GM18867 (cell line): ENCODE measurements at regions not wholly inside any gene's neighbourhood (a gene's known extent, or its start where the extent isn't known, plus 50 kb on each side); places are given as distances from the start of the nearest gene placed in this dataset.
"Not testable (repeated sequence)": the region's sequence is repeated elsewhere in the genome, so short reads cannot be mapped to it uniquely, and the experiment has no call there.

Source experiments
- ATAC-seq: cut with Tn5 transposase; IDR thresholded peaks from one replicate; pipeline ENCODE4 v1.9.1; 2021; ENCODE audit warnings: mild to moderate bottlenecking, moderate library complexity; ENCODE audit not compliant: unreplicated experiment

DNA sequence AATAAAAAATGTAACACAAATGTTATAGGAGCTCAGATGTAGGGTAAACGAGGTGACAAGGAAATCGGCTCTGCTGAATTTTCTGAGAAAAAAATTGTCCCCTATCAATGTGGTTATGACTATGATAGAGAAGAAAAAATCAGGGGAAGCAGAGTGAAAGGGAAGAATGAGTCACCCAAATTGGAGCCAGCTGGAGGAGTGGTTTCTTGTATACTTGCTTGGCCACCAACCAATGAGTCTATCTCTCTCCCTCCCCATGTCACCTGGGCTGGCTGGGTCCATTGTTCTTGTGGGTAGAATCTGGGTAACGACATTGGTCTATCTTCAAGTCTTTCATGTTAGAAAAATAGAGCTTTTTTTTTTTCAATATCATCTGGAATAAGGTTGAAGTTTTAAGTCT is 196.6 kb upstream of the FLRT2 start:
- no peak for ATAC-seq

DNA sequence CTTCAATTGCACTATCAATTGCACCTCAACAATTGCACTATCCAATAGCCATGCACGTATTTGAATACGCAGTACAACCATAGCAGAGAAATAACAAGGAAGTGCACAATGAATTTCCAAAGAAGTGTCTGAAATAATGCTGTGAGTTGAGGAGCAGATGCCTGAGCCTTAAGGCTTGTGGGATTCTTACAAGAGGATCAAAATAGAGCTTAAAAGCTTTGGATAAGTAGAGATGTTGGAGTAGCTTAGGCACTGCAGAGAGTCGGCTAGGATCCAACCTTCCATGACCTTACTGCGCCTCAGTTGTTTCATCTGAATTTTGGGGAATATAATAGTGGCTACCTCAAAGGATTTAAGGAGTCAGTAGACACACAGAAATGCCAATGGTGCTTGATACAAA is 196.1 kb upstream of the FLRT2 start:
- no peak for ATAC-seq

DNA sequence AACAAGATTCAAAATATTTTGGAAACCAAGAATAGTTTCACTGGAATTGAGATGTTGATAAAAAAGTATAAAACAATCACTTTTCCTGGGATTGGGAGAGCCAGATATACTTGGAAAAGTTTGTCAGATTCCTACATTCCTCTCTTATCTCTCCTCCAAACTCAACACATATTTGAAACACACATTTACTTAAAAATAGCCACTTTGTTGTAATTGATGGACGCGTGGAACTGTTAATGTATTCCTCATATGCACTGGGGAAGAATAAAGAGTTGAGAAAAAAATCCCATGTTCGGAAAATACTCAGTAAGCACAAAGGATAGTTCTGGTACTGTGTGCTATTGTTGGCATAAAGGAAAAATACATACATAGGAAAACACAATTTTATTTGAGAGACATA is 195.6 kb upstream of the FLRT2 start:
- no peak for ATAC-seq

DNA sequence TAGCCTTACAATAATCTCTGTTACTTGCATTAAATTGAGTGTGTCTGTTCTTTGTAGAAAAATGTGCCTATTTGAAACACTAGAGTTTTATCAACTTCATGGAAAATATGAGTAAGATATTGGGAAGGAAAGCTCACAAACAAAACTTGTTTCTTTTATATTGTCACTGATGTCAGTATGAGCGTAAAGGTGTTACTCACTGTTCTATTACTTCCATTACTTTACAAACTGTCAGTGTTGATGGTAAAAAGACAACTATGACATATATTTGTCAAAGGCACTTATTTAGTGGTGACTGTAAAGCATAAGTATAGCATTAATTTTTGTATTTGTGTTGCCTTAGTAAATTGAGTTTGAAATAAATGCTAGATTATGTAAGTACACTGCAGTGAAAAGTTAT is 193.7 kb upstream of the FLRT2 start:
- ATAC-seq: no peak

DNA sequence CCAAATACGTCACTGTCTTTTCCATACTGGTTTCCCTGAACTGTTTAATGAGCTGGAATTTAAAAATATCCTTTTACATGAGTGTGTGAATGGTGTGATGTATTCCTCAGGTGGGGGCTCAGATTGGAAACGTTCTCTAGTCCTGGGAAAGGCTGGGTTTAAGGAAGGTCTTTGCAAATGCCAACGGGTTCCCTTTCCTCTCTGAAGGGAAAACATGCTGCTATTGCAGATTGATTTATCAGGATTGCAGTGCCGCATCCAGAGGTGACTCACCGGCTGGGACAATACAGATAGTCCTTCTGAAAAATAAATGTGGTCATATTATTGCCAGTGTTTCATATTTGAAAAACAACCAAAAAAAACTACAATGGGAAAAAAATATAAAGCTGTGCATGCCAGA is 193.1 kb upstream of the FLRT2 start:
- no peak for ATAC-seq

DNA sequence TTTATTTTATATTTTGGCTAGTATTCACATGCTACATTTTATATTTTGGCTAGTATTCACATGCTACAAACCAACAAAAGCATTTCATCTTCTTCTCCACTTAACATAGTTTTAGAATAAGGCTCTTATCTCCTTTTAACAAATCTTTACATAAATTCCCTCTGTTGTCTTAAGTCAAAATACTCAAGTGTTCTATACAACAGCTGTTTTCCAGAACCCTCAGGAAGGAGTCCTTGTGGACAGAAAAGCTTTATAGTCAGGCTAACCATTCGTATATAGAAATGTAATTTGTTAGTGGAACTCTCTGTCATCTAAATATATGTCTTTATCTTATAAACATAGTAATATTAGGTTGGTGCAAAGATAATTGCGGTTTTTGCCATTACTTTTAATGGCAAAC is 191.0 kb upstream of the FLRT2 start:
- ATAC-seq: no peak

DNA sequence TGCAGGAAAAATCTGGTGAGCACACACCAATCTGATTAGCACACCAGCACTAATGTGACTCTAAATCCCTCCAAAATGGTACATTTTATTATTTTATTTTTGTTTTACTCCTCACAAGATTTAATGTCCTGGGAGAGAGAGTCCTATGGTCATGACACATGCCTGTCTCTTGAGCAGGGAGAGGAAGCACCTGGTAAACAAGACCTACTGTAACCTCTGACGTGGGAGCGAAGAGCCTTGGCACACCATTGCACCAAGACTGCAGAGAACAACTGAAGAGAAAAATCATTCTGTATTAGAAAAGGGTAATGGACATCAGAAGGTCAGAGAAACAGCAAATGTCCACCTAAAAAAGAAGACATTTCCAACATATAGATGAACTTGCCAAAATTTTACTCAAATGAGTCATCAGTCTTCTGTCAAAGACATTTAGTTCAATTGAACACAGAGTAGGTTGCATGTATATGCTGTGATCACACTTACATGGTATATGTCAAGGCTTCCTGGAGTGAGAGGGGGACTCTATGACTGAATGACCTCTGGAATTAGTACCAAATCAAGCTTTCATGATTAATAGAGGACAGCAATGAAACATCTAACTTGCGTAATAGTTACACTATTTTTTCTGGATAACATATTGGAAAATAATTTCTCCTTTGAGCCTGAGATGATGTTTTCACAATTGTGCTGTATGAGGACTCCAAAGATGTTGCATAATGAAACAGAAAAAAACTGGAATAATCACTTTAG is 186.9 kb upstream of the FLRT2 start:
- no peak for ATAC-seq

DNA sequence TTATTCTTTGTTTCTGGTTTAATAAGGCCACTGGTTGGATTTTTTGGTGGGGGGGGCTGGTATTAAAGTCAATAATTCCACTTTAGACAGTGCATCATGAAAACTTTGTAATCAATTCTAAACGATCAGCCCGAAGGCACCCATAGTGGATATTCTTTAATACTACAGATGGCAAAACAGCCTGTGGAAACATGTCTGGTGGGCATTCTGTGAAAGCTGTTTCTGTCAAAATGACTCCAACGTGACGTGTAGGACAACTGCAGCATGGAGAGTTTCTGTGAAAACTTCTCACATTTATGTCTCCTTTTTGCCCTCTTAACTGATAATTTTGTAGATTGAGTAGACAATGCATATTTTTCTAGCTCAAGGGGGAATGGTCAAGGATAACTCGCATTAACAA is 185.8 kb upstream of the FLRT2 start:
- ATAC-seq: no peak

DNA sequence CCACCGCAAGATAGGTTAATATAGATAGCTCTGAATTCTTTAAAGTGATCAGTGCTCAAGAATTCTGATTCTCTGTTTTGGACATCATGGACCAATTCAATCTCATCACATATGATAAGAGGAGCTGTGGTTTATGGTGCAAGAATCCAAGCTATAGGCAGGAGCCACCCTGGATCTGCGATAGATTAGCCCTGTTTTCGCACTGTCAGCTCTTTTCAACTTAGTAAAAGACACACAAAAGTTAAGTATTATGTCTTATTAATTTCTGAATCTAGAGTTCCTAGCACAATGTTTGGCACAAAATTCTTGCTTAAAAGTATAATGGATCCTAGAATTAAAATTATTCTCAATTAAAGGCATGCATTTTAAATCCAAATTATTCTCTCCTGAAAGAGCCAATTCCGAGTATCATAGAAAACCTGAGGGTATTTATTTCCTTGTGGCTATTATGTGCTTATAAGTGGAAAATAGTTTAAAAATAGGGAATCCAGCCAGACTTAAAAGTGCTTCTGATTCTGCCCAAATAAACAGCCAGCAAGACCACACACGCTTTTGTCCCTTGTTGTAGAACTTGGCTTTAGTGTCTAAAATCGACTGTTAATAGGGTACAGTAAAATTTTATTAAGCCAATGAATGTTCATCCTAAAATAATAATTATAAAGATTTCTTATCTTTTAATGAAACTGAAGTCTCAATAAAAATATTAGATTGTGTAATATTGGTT is 184.9 kb upstream of the FLRT2 start:
- no peak for ATAC-seq

DNA sequence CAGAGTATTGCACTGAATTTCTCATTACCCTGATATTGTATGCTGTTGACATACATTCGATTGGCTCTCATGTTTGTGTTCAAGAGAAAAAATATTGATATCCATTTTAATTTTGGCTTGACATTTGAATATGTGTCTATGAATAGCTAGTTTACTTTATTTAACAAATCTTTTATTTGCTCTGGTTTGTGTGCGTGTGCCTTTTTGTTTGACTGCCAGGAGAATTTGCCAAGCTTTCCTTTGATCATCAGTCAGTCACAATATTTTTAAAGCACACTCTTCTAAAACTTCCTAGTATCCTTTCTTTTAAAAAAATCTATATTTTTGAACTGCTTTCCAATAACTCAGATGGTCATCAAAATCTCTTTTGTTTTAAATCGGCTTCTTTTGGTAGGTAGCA is 179.3 kb upstream of the FLRT2 start:
- ATAC-seq: no peak

DNA sequence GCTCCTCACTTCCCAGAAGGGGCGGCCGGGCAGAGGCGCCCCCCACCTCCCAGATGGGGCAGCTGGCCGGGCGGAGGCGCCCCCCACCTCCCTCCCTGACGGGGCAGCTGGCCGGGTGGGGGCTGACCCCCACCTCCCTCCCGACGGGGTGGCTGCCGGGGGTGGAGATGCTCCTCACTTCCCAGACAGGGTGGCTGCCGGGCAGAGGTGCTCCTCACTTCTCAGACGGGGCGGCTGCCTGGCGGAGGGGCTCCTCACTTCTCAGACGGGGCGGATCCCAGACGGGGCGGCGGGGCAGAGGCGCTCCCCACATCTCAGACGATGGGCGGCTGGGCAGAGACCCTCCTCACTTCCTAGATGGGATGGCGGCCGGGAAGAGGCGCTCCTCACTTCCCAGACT is 177.4 kb upstream of the FLRT2 start:
- ATAC-seq: not testable (repeated sequence)

DNA sequence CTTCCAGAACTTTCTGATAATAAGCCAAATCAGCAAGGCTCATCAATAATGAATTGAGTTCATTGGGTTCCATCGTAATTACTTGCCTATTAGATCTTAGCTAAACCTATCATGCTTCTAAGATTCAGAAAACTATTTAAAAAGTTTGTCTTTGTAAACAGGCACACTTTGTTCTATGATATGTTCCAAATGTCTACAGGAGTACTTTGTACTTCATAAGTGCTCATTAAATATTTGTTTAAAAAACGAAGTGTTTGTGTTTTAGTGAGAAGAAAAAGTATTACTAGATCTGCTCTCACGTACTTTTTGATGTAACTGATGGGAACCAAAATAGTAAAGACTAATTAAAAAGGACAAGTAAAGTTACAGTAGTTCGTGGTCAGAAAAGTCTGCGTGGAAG is 172.8 kb upstream of the FLRT2 start:
- no peak for ATAC-seq

DNA sequence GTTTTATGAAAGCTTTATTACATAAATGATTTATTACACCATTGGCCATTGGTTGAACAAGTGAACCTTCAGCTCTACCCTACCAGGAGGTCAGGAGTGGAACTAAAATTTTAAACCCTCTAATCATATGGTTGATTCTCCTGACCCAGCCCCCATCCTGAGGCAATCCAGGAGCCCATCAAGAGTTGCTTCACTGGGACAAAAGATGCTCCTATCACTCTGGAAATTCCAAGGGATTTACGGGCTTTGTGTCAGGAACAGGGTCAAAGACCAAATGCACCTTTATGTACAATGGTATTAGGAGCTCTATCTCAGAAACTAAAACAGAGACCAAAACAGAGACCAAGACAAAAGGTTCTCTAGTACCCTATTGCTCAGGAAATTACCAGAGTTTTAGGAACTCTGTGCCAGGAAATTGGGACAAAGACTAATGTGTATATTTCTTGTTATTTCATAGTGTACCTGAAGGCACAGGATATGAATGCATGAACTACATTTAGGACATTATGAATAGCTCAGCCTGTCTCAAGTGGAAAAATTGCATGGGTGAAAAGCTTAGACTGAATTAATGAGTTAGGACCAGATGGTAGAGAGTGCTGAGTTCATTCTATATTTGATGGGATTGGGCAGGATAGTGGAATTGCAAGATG is 171.7 kb upstream of the FLRT2 start:
- no peak for ATAC-seq

DNA sequence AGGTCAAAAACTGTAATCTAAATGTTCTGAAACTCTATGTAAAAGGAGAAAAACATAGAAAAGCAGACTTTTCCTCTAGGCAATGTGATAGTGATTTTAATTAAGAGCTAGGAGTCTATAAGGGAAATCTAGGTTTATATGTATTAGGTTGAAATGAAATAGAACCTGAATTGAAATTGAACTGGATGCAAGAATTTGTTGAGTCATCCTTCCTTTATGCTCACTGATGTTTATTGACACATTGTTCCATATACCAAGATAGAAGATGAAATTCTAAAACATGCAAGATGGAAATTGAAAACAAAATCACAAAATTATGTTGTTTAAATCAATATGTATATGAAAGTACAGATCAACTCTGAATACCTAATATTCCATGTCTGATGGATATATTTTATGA is 170.4 kb upstream of the FLRT2 start:
- no peak for ATAC-seq

DNA sequence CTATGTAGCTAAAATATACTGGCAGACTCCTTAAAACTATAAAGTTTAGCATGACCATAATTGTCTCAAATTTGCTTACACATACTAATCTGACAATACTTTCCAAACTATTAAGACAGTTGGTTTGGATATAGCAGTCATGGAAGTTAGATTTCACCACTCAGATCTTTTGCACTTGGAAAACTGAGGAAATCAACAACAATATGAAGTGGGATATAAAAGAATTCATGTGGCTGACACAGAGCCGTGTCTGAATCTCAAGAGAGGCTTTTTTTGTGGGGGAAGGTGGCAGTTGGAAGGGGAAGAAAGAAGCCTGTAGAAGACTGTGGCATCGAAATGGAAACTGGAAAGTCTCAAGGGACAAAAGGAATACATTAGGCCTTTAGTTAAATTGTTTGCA is 166.6 kb upstream of the FLRT2 start:
- ATAC-seq: no peak

DNA sequence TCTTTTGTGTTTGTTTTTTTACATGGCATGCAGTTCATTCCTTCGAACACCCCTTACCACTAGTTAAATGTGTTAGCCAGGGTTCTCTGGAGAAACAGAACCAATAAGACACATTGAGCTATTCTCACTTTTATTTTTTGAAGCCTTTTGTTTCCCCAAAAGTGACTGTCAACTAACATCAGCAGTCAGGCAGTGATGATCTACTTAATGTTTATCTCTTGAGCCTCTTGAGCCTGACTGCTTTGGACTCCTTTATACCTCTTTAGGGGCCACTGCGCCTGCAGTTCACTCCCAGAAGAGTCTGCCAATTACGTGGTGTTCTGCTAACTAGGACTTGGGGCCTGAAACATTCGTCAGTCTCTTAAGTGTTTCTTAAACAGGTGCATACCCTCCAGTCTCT is 163.7 kb upstream of the FLRT2 start:
- ATAC-seq: no peak

DNA sequence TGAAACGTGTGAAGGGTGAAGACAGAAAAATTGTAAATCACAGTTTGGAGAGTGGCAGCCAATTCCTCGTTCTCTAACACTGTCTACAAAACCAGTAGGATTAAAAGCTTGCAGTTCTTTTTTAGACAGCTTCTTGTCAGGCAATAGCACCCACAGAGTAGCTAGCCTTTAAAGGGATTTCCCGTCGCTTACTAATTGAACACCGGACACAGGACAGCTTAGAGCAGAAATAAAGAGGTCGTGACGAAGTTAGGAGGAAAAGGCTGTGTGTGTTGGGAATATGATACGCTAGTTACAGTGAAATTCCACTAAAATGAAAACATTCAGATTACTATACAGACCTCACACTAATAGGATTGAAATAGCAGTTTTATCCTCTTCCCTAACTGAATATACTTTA is 149.1 kb upstream of the FLRT2 start:
- no peak for ATAC-seq

DNA sequence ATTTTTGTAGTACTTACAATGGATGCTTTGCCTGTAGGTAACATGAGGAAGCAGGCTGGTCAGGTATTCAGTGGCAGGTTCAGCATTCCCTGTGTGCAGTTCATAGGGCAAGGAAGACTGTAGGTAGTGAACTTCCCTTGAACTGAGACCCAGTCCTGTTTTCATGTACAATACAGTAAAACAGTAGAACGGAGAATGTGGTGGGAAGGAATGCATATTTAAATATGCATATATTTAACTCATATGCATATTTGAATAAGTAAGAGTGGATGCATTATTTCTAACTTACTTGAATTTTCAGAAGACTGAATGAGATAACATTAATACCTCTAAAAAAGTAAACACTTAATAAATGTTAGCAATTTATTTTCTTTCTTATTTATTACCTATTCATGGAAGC is 147.6 kb upstream of the FLRT2 start:
- ATAC-seq: no peak

DNA sequence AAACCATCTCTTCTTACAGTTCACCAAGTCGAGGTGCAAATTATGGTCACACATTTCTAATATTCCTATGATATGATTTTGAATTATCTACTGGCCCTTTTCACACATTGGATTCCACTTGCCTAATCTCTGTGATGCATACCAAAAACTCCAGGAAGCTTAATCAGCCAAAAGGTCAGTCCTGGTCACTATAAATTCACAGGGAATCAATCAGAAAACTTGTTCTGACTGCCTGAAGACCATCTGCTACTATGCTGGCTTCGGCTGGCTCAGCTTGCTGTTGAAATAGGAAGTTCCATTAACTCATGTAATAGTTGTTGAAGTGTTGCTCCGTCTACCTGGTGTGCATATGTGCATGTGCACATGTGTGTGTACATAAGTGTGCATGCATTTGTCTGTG is 142.8 kb upstream of the FLRT2 start:
- ATAC-seq: no peak

DNA sequence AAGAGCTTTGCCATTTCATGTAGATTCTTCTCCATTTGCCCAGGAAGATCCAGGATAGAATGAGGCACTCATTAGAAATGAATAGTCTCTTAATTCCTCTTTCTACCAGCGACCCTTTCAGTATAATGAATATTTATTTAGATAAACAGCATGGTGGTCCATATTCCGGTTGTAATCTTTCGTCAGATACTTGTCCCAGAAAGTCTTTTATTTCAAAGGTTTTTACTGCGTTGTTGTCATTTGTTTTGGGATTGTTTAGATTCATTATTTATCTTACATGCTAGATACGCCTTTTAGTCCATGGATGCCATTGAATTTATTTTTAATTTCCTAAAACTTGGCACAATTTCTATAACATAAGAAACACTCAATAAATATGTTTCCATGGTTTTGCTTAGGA is 139.7 kb upstream of the FLRT2 start:
- no peak for ATAC-seq

DNA sequence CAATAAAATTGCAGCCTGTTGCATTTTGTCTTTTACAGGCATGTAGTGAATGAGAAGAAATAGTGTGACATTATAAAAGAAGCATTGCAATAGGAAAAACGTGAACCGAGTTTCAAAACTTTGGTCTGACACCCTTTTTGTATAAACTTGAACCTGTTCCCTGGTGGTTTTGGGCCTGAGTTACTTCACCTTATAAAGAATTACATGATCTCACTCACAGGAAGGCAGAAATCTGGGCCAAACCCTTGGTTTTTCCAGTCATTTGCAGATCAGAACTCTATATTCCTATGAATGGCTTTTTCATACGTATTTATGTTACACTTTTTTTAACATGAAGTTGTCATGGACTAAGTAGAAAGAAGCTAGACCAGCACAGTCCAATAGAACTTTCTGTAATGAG is 138.5 kb upstream of the FLRT2 start:
- ATAC-seq: no peak

DNA sequence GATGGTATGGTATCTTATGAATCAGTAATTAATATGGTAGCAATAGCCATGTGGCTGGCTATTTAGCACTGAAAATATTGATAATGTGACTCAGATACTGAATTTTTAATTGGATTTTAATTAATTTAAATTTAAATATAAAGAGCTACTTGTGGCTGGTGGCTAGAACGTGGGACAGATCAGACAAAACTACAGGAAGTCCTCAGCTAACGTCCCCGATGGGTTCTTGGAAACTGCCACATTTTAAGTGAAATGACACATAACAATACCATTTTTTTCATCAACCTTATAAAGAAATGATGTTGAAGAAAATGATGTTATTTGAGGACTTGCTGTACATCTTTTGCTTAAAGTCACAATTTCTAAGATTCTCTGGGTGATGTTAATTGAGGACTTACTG is 138.1 kb upstream of the FLRT2 start:
- ATAC-seq: no peak
